ENCODE measurements at regions not wholly inside any gene's neighbourhood (a gene's known extent, or its start where the extent isn't known, plus 50 kb on each side); places are given as distances from the start of the nearest gene placed in this dataset.
"Not testable (repeated sequence)": the region's sequence is repeated elsewhere in the genome, so short reads cannot be mapped to it uniquely, and the experiment has no call there.

DNA sequence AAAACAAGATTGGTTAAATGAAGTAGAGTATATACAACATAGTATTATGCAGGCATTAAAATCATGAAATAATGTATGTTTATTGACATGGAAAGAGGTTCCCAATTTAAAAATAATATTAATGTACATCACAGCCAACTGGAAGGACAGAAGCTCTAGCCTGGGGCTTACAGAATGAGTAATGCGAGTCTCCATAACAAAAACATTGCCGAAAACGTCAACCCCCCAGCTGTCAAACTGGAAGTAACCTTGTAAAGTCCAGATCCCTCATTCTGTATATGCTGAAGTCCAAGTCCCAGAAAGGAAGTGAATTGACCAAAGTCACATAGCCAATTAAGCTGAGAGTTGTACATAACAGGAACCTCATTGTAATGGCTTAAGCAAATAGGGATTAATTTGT, 128.7 kb upstream of the ECI2 start:
- 0 out of 2 replicates have a peak, but pooled peaks cover 8% of the 10 kb centered on the region for H3K4me1 ChIP-seq (ENCODE audit: insufficient read depth, low read length)
- no peaks in the 10 kb centered on the region for H3K9me3 ChIP-seq (ENCODE audit: insufficient read depth, low read depth, low read length)
- no peaks in the 10 kb centered on the region for H3K36me3 ChIP-seq (ENCODE audit: insufficient read depth, low read length)
- 82% methylated on average over 3 of the region's 3 CpGs for WGBS
- H3K4me3 ChIP-seq (ENCODE audit: low read length) = no peak overlapping the region
- no peaks in the 10 kb centered on the region for H3K27me3 ChIP-seq (ENCODE audit: insufficient read depth, low read length)
- H3K27ac ChIP-seq (ENCODE audit: low read depth, low read length) = no peak overlapping the region
- no peak overlapping the region for H3K9ac ChIP-seq (ENCODE audit: low read depth, low read length)

DNA sequence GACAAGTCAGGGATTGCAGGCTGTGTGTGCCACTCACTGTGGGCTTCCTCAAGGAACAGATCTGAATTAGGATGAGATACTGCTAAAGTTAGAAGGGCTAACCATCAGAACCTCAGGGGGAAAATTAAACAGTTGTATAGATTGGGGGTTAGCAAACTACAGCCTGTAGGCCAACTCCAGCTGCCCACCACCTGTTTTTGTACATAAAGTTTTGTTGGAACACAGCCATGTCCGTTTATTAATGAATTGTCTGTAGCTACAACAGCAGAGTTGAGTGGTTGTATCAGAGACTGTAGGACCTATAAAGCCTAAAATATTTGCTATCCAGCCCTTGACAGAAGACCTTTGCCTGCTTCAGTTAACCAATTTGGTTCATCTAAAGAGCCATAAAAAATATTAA, 127.2 kb upstream of the ECI2 start:
- Histone ChIP-seq H3K36me3 (ENCODE audit: insufficient read depth, low read length) (no peaks in the 10 kb centered on the region), H3K9me3 (ENCODE audit: insufficient read depth, low read depth, low read length) (no peaks in the 10 kb centered on the region), H3K4me3 (ENCODE audit: low read length) (no peak overlapping the region), H3K9ac (ENCODE audit: low read depth, low read length) (no peak overlapping the region), H3K27me3 (ENCODE audit: insufficient read depth, low read length) (no peaks in the 10 kb centered on the region), H3K4me1 (ENCODE audit: insufficient read depth, low read length) (0 out of 2 replicates have a peak, but pooled peaks cover 8% of the 10 kb centered on the region), H3K27ac (ENCODE audit: low read depth, low read length) (no peak overlapping the region)
- WGBS = 100% methylated on average over 1 of the region's 1 CpG

DNA sequence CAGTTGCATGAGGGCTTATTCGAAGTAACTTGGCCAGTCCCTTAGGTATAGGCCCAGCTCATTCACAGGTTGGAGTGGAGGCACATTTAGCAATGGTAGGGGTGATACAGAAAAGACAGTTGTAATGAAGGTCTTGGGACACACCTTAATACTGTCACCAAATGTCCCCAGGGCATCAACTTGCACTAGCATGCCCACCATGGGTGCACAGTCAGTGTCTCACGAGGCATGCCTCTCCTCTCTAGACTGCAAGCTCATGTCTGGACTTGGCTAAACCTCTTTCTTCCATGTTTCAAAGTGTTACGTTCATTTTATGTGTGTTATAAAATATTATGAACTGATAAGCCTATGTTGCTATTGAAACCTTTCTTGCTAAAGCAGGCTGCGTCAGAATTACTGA, 124.0 kb upstream of the ECI2 start:
- no peaks in the 10 kb centered on the region for H3K4me1 ChIP-seq (ENCODE audit: insufficient read depth, low read length)
- 90% methylated on average over 4 of the region's 4 CpGs for WGBS

DNA sequence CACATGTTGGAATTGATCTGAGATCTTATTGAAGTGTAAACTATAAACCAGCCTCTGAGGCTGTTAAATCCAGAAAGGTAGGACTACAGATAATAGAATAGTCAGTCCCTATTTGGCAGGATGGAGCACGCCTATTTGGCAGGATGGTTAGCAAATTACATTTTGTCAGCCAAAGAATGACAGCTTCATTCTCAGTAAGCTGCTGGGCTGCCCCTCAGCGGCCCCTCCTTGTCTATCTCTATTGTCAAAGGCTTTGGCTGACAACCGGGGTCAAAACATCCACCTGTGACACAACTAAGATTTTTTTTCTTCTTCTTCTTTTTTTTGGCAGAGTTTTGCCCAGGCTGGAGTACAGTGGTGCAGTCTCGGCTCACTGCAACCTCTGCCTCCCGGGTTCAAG, 123.4 kb upstream of the ECI2 start:
- Histone ChIP-seq H3K27me3 (ENCODE audit: insufficient read depth, low read length) (no peaks in the 10 kb centered on the region), H3K27ac (ENCODE audit: low read depth, low read length) (no peak overlapping the region), H3K4me3 (ENCODE audit: low read length) (no peak overlapping the region), H3K4me1 (ENCODE audit: insufficient read depth, low read length) (no peaks in the 10 kb centered on the region), H3K9me3 (ENCODE audit: insufficient read depth, low read depth, low read length) (no peaks in the 10 kb centered on the region), H3K36me3 (ENCODE audit: insufficient read depth, low read length) (no peaks in the 10 kb centered on the region), H3K9ac (ENCODE audit: low read depth, low read length) (no peak overlapping the region)
- 87% methylated on average over 5 of the region's 5 CpGs for WGBS

More for the DNA sequence above, 124.0 kb upstream of the ECI2 start:
- H3K36me3 ChIP-seq (ENCODE audit: insufficient read depth, low read length) = no peaks in the 10 kb centered on the region
- H3K27ac ChIP-seq (ENCODE audit: low read depth, low read length) = no peak overlapping the region
- H3K9ac ChIP-seq (ENCODE audit: low read depth, low read length) = no peak overlapping the region
- H3K4me3 ChIP-seq (ENCODE audit: low read length) = no peak overlapping the region
- H3K27me3 ChIP-seq (ENCODE audit: insufficient read depth, low read length) = no peaks in the 10 kb centered on the region
- H3K9me3 ChIP-seq (ENCODE audit: insufficient read depth, low read depth, low read length) = no peaks in the 10 kb centered on the region

DNA sequence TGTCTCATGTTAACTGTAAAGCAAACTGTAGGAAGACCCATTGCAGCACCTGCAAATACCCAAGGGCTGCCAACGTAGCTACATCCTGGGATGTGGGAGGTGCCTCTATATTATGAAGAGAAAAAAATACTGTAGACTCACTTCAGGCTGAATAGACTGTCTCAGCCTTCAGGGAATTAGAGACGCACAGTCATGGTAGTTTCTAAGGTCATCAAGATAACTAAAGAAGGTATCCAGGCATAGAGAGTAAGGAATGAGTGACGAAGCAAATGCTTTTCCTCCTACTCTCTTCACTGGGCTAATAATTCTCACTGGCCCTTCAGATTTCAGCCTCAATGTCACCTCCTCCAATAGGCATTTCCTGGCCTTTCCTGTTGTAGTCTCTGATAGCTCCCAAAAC, 121.6 kb upstream of the ECI2 start:
- Histone ChIP-seq H3K9ac (ENCODE audit: low read depth, low read length) (no peak overlapping the region), H3K27me3 (ENCODE audit: insufficient read depth, low read length) (no peaks in the 10 kb centered on the region)
- WGBS = 94% methylated on average over 3 of the region's 3 CpGs

DNA sequence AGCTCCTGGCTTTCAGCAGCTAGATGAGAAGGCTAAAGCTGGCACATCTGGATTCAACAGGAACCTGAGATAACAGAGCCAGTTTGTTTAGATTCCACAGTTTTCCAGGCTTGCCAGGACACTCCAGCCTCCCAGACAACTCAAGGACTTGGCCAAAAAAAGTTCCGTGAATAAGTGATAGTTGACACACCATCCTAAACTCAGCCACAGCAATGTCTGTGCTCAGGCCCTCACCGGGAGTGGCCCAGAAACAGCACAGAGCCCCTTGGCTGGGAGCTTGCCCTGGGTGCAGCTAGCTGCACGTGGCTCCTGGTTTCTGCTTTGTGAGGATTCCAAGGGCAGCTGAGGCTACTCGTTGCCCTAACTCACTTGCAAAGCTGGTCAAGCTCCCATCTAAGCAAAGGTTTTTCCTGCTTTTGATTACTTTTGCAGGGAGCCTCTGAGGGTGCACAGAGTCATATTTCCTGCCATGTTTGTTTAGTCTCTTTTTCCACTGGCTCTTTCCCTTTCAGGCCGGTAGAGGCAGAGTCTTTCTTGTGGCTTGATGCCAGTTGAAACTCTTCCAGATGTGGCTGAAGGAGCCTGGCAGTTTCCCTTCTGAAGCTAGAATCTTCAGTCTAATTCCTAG, 118.3 kb upstream of the ECI2 start:
- Histone ChIP-seq H3K36me3 (ENCODE audit: insufficient read depth, low read length) (no peaks in the 10 kb centered on the region), H3K4me3 (ENCODE audit: low read length) (no peak overlapping the region), H3K9ac (ENCODE audit: low read depth, low read length) (no peak overlapping the region), H3K27me3 (ENCODE audit: insufficient read depth, low read length) (no peaks in the 10 kb centered on the region), H3K4me1 (ENCODE audit: insufficient read depth, low read length) (no peaks in the 10 kb centered on the region), H3K9me3 (ENCODE audit: insufficient read depth, low read depth, low read length) (no peaks in the 10 kb centered on the region), H3K27ac (ENCODE audit: low read depth, low read length) (no peak overlapping the region)
- WGBS = 84% methylated on average over 5 of the region's 5 CpGs

More for the DNA sequence above, 121.6 kb upstream of the ECI2 start:
- no peaks in the 10 kb centered on the region for H3K4me1 ChIP-seq (ENCODE audit: insufficient read depth, low read length)
- no peak overlapping the region for H3K4me3 ChIP-seq (ENCODE audit: low read length)
- H3K27ac ChIP-seq (ENCODE audit: low read depth, low read length) = no peak overlapping the region
- no peaks in the 10 kb centered on the region for H3K9me3 ChIP-seq (ENCODE audit: insufficient read depth, low read depth, low read length)
- no peaks in the 10 kb centered on the region for H3K36me3 ChIP-seq (ENCODE audit: insufficient read depth, low read length)

DNA sequence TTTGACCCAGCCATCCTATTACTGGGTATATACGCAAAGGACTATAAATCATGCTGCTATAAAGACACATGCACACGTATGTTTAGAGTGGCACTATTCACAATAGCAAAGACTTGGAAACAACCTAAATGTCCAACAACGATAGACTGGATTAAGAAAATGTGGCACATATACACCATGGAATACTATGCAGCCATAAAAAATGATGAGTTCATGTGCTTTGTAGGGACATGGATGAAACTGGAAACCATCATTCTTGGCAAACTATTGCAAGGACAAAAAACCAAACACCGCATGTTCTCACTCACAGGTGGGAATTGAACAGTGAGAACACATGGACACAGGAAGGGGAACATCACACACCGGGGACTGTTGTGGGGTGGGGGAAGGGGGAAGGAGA, 117.1 kb upstream of the ECI2 start:
- not testable (repeated sequence) for H3K9me3 ChIP-seq (ENCODE audit: insufficient read depth, low read depth, low read length); H3K9ac ChIP-seq (ENCODE audit: low read depth, low read length); H3K36me3 ChIP-seq (ENCODE audit: insufficient read depth, low read length); H3K27me3 ChIP-seq (ENCODE audit: insufficient read depth, low read length); H3K4me3 ChIP-seq (ENCODE audit: low read length); H3K4me1 ChIP-seq (ENCODE audit: insufficient read depth, low read length); H3K27ac ChIP-seq (ENCODE audit: low read depth, low read length)
- WGBS = 95% methylated on average over 4 of the region's 5 CpGs

DNA sequence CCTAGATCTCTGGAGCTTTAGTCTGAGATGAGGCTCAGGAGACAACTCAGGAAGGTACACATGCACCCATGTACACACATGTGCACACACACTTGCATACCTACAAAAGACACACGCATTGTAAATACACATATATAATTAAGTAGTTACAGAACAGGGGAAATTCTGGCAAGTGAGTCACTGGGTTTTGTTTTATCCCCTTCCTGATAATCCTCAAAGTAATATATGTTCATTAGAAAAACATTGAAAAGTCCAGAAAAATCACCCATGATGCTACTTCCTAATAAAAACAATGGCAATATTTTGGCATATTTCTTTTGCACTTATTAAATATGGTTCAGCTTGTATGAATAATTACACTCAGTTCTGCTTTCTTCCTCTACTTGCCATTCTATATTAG, 115.3 kb upstream of the ECI2 start:
- WGBS = no CpG with 5 or more reads among the region's 1 CpG
- Histone ChIP-seq H3K9ac (ENCODE audit: low read depth, low read length) (no peak overlapping the region), H3K4me1 (ENCODE audit: insufficient read depth, low read length) (no peaks in the 10 kb centered on the region), H3K27me3 (ENCODE audit: insufficient read depth, low read length) (no peaks in the 10 kb centered on the region), H3K4me3 (ENCODE audit: low read length) (no peak overlapping the region), H3K36me3 (ENCODE audit: insufficient read depth, low read length) (no peaks in the 10 kb centered on the region), H3K9me3 (ENCODE audit: insufficient read depth, low read depth, low read length) (no peaks in the 10 kb centered on the region), H3K27ac (ENCODE audit: low read depth, low read length) (no peak overlapping the region)

DNA sequence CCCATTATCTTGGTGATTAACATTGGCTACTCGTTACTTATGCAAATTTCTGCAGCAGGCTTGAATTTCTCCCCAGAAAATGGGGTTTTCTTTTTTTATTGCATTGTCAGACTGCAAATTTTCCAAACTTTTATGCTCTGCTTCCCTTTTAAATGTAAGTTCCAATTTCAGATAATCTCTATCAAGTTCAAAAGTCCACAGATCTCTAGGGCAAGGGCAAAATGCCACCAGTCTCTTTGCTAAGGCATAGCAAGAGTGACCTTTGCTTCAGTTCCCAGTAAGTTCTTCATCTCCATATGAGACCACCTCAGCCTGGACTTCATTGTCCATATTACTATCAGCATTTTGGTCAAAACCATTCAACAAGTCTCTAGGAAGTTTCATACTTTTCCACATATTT, 108.5 kb upstream of the ECI2 start:
- 92% methylated on average over 1 of the region's 1 CpG for WGBS
- not testable (repeated sequence) for H3K27ac ChIP-seq (ENCODE audit: low read depth, low read length); H3K4me1 ChIP-seq (ENCODE audit: insufficient read depth, low read length); H3K4me3 ChIP-seq (ENCODE audit: low read length); H3K36me3 ChIP-seq (ENCODE audit: insufficient read depth, low read length); H3K9ac ChIP-seq (ENCODE audit: low read depth, low read length); H3K27me3 ChIP-seq (ENCODE audit: insufficient read depth, low read length)
- peaks cover 17% of the 10 kb centered on the region for H3K9me3 ChIP-seq (ENCODE audit: insufficient read depth, low read depth, low read length)

DNA sequence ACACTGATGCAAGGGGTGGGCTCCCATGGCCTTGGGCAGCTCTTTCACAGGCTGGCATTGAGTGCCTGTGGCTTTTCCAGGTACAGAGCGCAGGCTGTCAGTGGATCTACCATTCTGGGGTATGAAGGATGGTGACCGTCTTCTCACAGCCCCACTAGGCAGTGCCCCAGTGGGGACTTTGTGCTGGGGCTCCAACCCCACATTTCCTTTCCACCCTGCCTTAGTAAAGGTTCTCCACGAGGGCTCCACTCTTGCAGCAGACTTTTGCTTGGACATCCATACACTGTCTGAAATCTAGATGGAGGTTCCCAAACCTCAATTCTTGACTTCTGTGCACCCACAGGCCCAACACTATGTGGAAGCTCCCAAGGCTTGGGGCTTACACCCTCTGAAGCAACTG, 107.9 kb upstream of the ECI2 start:
- Histone ChIP-seq H3K36me3 (ENCODE audit: insufficient read depth, low read length) (no peaks in the 10 kb centered on the region), H3K27me3 (ENCODE audit: insufficient read depth, low read length) (no peaks in the 10 kb centered on the region), H3K9me3 (ENCODE audit: insufficient read depth, low read depth, low read length) (peaks cover 17% of the 10 kb centered on the region), H3K4me3 (ENCODE audit: low read length) (no peak overlapping the region), H3K9ac (ENCODE audit: low read depth, low read length) (no peak overlapping the region), H3K27ac (ENCODE audit: low read depth, low read length) (no peak overlapping the region), H3K4me1 (ENCODE audit: insufficient read depth, low read length) (no peaks in the 10 kb centered on the region)
- WGBS = 88% methylated on average over 3 of the region's 3 CpGs

DNA sequence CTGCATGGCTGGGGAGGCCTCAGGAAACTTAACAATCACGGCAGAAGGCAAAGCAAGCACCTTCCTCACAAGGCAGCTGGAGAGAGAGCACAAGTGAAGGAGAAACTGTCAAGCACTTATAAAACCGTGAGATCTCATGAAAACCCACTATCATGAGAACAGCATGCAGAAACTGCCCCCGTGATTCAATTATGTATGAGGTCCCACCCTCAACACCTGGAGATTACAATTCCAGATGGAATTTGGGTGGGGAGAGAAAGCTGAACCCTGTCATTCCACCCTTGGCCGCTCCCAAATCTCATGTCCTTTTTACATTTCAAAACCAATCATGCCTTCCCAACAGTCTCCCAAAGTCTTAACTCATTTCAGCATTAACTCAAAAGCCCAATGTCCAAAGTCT, 107.2 kb upstream of the ECI2 start:
- H3K36me3 ChIP-seq (ENCODE audit: insufficient read depth, low read length) = no peaks in the 10 kb centered on the region
- peaks cover 17% of the 10 kb centered on the region for H3K9me3 ChIP-seq (ENCODE audit: insufficient read depth, low read depth, low read length)
- H3K27me3 ChIP-seq (ENCODE audit: insufficient read depth, low read length) = no peaks in the 10 kb centered on the region
- H3K27ac ChIP-seq (ENCODE audit: low read depth, low read length) = no peak overlapping the region
- H3K4me3 ChIP-seq (ENCODE audit: low read length) = no peak overlapping the region
- WGBS = 94% methylated on average over 4 of the region's 4 CpGs
- no peaks in the 10 kb centered on the region for H3K4me1 ChIP-seq (ENCODE audit: insufficient read depth, low read length)
- H3K9ac ChIP-seq (ENCODE audit: low read depth, low read length) = no peak overlapping the region

DNA sequence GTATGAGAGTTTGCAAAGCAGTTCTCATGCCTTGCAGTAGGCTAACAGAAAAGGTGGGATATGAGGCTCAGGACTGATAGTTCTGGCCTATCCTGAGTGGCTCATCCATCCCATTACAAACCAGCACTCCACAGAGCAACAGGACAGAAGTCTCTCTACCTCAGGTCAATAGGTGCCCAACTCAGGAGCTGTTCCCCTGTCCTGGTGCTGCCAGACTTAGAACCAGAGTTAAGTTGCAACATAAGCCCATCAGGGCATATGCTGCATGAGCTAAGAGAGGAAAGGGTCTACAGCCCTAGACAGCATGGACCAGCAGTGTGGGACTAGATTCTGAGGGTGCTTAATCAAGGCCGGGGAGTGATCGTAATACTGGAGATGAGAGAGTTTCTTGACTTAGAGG, 104.8 kb upstream of the ECI2 start:
- H3K9ac ChIP-seq (ENCODE audit: low read depth, low read length) = no peak overlapping the region
- H3K4me1 ChIP-seq (ENCODE audit: insufficient read depth, low read length) = no peaks in the 10 kb centered on the region
- H3K4me3 ChIP-seq (ENCODE audit: low read length) = no peak overlapping the region
- WGBS = 99% methylated on average over 2 of the region's 2 CpGs
- H3K27ac ChIP-seq (ENCODE audit: low read depth, low read length) = no peak overlapping the region
- no peaks in the 10 kb centered on the region for H3K27me3 ChIP-seq (ENCODE audit: insufficient read depth, low read length)
- no peaks in the 10 kb centered on the region for H3K36me3 ChIP-seq (ENCODE audit: insufficient read depth, low read length)
- H3K9me3 ChIP-seq (ENCODE audit: insufficient read depth, low read depth, low read length) = peaks cover 17% of the 10 kb centered on the region
